ENCODE measurements at regions not wholly inside any gene's neighbourhood (a gene's known extent, or its start where the extent isn't known, plus 50 kb on each side); places are given as distances from the start of the nearest gene placed in this dataset.

DNA sequence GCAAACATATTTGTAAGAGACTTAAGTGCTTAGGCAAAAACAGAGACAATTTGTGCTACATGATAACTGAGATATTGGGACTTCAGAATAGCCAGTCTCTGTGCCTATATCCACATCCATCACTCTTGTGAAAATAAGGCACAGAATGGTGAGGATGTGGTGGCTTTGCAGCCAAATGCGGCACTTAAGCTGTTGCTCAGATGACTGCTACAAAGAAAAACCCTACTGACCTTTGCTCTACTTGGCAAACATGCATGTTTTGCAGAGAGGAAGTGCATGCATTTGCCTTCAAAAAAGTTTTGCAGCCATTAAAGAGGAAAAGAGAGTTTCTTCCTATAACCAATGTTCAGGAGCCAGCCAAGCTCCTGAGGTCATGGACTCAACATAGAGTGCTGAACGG is 675.0 kb upstream of the KIRREL3 start:
- Histone ChIP-seq H3K27ac (ENCODE audit: low read depth, low read length, poor library complexity, severe bottlenecking) (no peak overlapping the region), H3K36me3 (ENCODE audit: insufficient read depth, low read length) (no peaks in the 10 kb centered on the region), H2AFZ (ENCODE audit: low read length) (no peak overlapping the region), H3K4me1 (ENCODE audit: insufficient read depth, low read length, poor library complexity, severe bottlenecking) (no peaks in the 10 kb centered on the region), H3K9me2 (ENCODE audit: insufficient read depth, low read length) (no peaks in the 10 kb centered on the region), H4K20me1 (ENCODE audit: insufficient read depth, low read length) (no peaks in the 10 kb centered on the region), H3K4me3 (ENCODE audit: low read depth, low read length, poor library complexity, severe bottlenecking) (no peak overlapping the region), H3K79me2 (ENCODE audit: insufficient read depth, low read depth, low read length) (no peaks in the 10 kb centered on the region), H3K9me3 (ENCODE audit: low read length) (no peaks in the 10 kb centered on the region), H3K4me2 (ENCODE audit: low read length) (no peak overlapping the region)
- POLR2A ChIA-PET: no interaction called here
- TF ChIP-seq CTCF (conservative IDR thresholded peaks at IDR 0.05; ENCODE audit: low read length): no peak
- TF ChIP-seq EZH2phosphoT487 (IDR thresholded peaks at IDR 0.05; ENCODE audit: borderline replicate concordance, low read depth, low read length): no peak
- DNase-seq (ENCODE audit: low spot score): no peak
- CTCF ChIA-PET (ENCODE audit: unreplicated experiment): no interaction called here
- intact Hi-C loops (cut with micrococcal nuclease; ENCODE audit: unreplicated experiment): no loop called here
- BruUV-seq (replicated peaks): no TSS peak

DNA sequence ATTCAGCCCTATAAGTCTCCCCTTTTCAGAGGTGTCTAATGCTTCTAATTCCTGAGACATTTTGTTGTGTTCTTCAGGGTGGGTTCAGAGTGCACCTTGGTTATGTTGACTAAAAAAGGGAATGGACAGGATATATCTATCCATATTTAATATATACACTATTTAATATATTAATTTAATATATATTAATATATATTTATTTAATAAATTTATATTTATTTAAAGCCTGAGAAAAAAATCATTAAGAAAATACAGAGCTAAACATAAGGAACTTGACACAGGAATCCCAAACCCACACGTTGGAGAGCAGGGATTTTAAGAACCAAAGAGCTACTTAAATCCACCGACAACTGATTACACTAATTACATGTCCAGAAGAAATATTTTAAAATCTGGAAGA is 674.2 kb upstream of the KIRREL3 start:
- Histone ChIP-seq H3K4me3 (ENCODE audit: low read depth, low read length, poor library complexity, severe bottlenecking) (no peak overlapping the region), H3K4me1 (ENCODE audit: insufficient read depth, low read length, poor library complexity, severe bottlenecking) (no peaks in the 10 kb centered on the region), H2AFZ (ENCODE audit: low read length) (no peak overlapping the region), H3K27ac (ENCODE audit: low read depth, low read length, poor library complexity, severe bottlenecking) (no peak overlapping the region), H3K4me2 (ENCODE audit: low read length) (no peak overlapping the region), H3K9me3 (ENCODE audit: low read length) (no peaks in the 10 kb centered on the region), H3K36me3 (ENCODE audit: insufficient read depth, low read length) (no peaks in the 10 kb centered on the region), H4K20me1 (ENCODE audit: insufficient read depth, low read length) (no peaks in the 10 kb centered on the region), H3K9me2 (ENCODE audit: insufficient read depth, low read length) (no peaks in the 10 kb centered on the region), H3K79me2 (ENCODE audit: insufficient read depth, low read depth, low read length) (no peaks in the 10 kb centered on the region)
- POLR2A ChIA-PET: no interaction called here
- TF ChIP-seq EZH2phosphoT487 (IDR thresholded peaks at IDR 0.05; ENCODE audit: borderline replicate concordance, low read depth, low read length): no peak
- BruUV-seq (replicated peaks): no TSS peak
- intact Hi-C loops (cut with micrococcal nuclease; ENCODE audit: unreplicated experiment): no loop called here
- CTCF ChIA-PET (ENCODE audit: unreplicated experiment): no interaction called here
- no peak for DNase-seq (ENCODE audit: low spot score)

DNA sequence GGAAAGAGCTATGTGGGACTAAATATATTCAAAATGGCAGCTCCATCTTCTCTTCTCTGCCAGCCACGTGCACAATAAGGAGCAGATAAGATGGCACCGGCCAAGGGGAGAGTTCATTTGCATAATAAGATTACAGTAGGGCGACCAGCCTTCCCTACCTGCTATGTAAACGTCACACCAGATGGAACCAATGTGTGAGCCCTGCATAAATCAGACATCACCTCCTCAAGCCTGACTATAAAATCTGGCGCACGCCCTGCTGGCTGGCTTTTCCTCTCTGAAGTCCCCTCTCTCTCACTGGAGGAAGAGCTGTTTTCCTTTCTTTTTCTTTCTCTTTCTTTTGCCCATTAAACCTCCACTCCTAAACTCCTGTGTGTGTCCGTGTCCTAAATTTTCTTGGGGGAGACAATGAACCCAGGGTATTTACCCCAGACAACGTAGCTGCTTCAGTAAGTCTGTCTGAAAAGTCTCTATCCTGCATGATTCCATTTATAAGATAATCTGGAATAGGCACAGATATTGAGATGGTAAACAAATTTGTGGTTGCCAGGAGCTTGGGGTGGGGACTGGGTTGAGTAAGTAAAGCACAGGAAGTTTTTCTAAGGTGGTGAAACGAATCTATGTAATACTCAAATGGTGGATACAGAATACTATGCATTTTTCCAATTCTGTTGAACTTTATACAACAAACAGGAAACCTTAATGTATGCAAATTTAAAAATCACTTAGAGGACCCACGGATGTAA is 670.0 kb upstream of the KIRREL3 start:
- Histone ChIP-seq H3K79me2 (ENCODE audit: insufficient read depth, low read depth, low read length) (no peaks in the 10 kb centered on the region), H2AFZ (ENCODE audit: low read length) (no peak overlapping the region), H3K4me1 (ENCODE audit: insufficient read depth, low read length, poor library complexity, severe bottlenecking) (no peaks in the 10 kb centered on the region), H4K20me1 (ENCODE audit: insufficient read depth, low read length) (no peaks in the 10 kb centered on the region), H3K4me2 (ENCODE audit: low read length) (no peak overlapping the region), H3K27ac (ENCODE audit: low read depth, low read length, poor library complexity, severe bottlenecking) (no peak overlapping the region), H3K9me2 (ENCODE audit: insufficient read depth, low read length) (no peaks in the 10 kb centered on the region), H3K4me3 (ENCODE audit: low read depth, low read length, poor library complexity, severe bottlenecking) (no peak overlapping the region), H3K36me3 (ENCODE audit: insufficient read depth, low read length) (no peaks in the 10 kb centered on the region), H3K9me3 (ENCODE audit: low read length) (no peaks in the 10 kb centered on the region)
- ChIA-PET POLR2A (interaction anchor here (0.6 kb wide), 1 partner anchor 53 kb away, joined by 7 read pairs; no protein-coding TSS in a partner anchor), CTCF (ENCODE audit: unreplicated experiment) (no interaction called here)
- no peak for DNase-seq (ENCODE audit: low spot score)
- no TSS peak for BruUV-seq (replicated peaks)
- intact Hi-C loops (cut with micrococcal nuclease; ENCODE audit: unreplicated experiment): no loop called here
- no peak for TF ChIP-seq CTCF (conservative IDR thresholded peaks at IDR 0.05; ENCODE audit: low read length)
- TF ChIP-seq EZH2phosphoT487 (IDR thresholded peaks at IDR 0.05; ENCODE audit: borderline replicate concordance, low read depth, low read length): no peak
